Neural progenitor cell (in vitro differentiated cells): ENCODE measurements at regions not wholly inside any gene's neighbourhood (a gene's known extent, or its start where the extent isn't known, plus 50 kb on each side); places are given as distances from the start of the nearest gene placed in this dataset.
"Not testable (repeated sequence)": the region's sequence is repeated elsewhere in the genome, so short reads cannot be mapped to it uniquely, and the experiment has no call there.

ENCODE experiments used
- DNase-seq: peaks from one replicate; pipeline ENCODE4 v3.0.0-alpha.2; 2016; ENCODE audit warnings: low spot score
- H2AFZ ChIP-seq: fragments of 200-600 bp; sonication (generic); replicated peaks from 2 replicates; pipeline ENCODE4 v1.6.1; 2016; ENCODE audit warnings: antibody characterized with exemption
- H3F3A ChIP-seq: fragments of 200-600 bp; sonication (generic); 2 replicates; pipeline ENCODE4 v1.6.1; 2016; ENCODE audit warnings: antibody characterized with exemption, low read depth
- H3K27ac ChIP-seq: fragments of 200-600 bp; sonication (generic); 2 replicates; pipeline ENCODE4 v1.5.1; 2016; ENCODE audit warnings: mild to moderate bottlenecking
- H3K27me3 ChIP-seq: fragments of 200-600 bp; sonication (generic); 2 replicates; pipeline ENCODE4 v1.6.1; 2016; ENCODE audit warnings: mild to moderate bottlenecking, moderate library complexity
- H3K36me3 ChIP-seq: fragments of 200-600 bp; sonication (generic); 2 replicates; pipeline ENCODE4 v1.5.1; 2016
- H3K4me1 ChIP-seq: fragments of 200-600 bp; sonication (generic); 2 replicates; pipeline ENCODE4 v1.6.1; 2016; ENCODE audit warnings: mixed run types
- H3K4me2 ChIP-seq: fragments of 200-600 bp; sonication (generic); 2 replicates; pipeline ENCODE4 v1.6.1; 2016
- H3K4me3 ChIP-seq: fragments of 200-600 bp; sonication (generic); 2 replicates; pipeline ENCODE4 v1.5.1; 2016
- H3K79me2 ChIP-seq: fragments of 200-600 bp; sonication (generic); 2 replicates; pipeline ENCODE4 v1.6.1; 2016; ENCODE audit warnings: low read depth
- H3K9ac ChIP-seq: fragments of 200-600 bp; sonication (generic); 2 replicates; pipeline ENCODE4 v1.6.1; 2016
- H3K9me3 ChIP-seq: fragments of 200-600 bp; sonication (generic); 2 replicates; pipeline ENCODE4 v1.5.1; 2016; ENCODE audit warnings: low read depth
- H4K20me1 ChIP-seq: fragments of 200-600 bp; sonication (generic); 2 replicates; pipeline ENCODE4 v1.6.1; 2016; ENCODE audit warnings: low read depth
- H3K27ac Mint-ChIP-seq: 3 replicates; pipeline ENCODE4 v1.8.0; 2021; ENCODE audit warnings: mixed read lengths
- H3K27me3 Mint-ChIP-seq: 2 replicates; pipeline ENCODE4 v1.8.0; 2022; ENCODE audit warnings: low read depth, mild to moderate bottlenecking, inconsistent platforms, moderate library complexity, mixed read lengths; ENCODE audit not compliant: insufficient read depth
- H3K36me3 Mint-ChIP-seq: 3 replicates; pipeline ENCODE4 v1.8.0; 2021; ENCODE audit warnings: mixed read lengths
- H3K4me1 Mint-ChIP-seq: 3 replicates; pipeline ENCODE4 v1.8.0; 2021; ENCODE audit warnings: mixed read lengths
- H3K4me3 Mint-ChIP-seq: 3 replicates; pipeline ENCODE4 v1.8.0; 2021; ENCODE audit warnings: mild to moderate bottlenecking, moderate library complexity, mixed read lengths
- H3K9me3 Mint-ChIP-seq: 3 replicates; pipeline ENCODE4 v1.8.0; 2020; ENCODE audit warnings: mixed read lengths
- CTCF ChIP-seq: fragments of 200-600 bp; sonication (generic); IDR thresholded peaks from 2 replicates; pipeline ENCODE4 v1.5.1; 2017; ENCODE audit warnings: antibody characterized with exemption, mild to moderate bottlenecking
- EZH2 ChIP-seq: fragments of 200-600 bp; sonication (generic); IDR thresholded peaks from 2 replicates; pipeline ENCODE4 v1.6.1; 2017; ENCODE audit warnings: antibody characterized with exemption, mild to moderate bottlenecking, moderate library complexity
- EZH2phosphoT487 ChIP-seq: fragments of 200-600 bp; sonication (generic); IDR thresholded peaks from 2 replicates; pipeline ENCODE4 v1.6.1; 2017; ENCODE audit warnings: antibody characterized with exemption

GRCh38 chrX:3820167-3820566 lies 106.7 kb upstream of the PRKX start:
- no peak for DNase-seq
- TF ChIP-seq CTCF (no peak), EZH2phosphoT487 (no peak), EZH2 (no peak)
- Histone ChIP-seq H3K27ac (no peak overlapping the region), H3K9me3 (no peaks in the 10 kb centered on the region), H4K20me1 (no peaks in the 10 kb centered on the region), H3K4me2 (no peak overlapping the region), H3K79me2 (no peaks in the 10 kb centered on the region), H3K4me1 (no peaks in the 10 kb centered on the region), H2AFZ (no peak overlapping the region), H3F3A (peaks cover 24% of the 10 kb centered on the region), H3K4me3 (no peak overlapping the region), H3K27me3 (no peaks in the 10 kb centered on the region), H3K36me3 (no peaks in the 10 kb centered on the region), H3K9ac (no peak overlapping the region)
- Mint-ChIP-seq H3K9me3 (no peaks in the 10 kb centered on the region), H3K36me3 (peaks cover 41% of the 10 kb centered on the region), H3K27ac (no peak overlapping the region), H3K4me1 (peaks cover 2% of the 10 kb centered on the region), H3K4me3 (no peak overlapping the region), H3K27me3 (peaks cover 3% of the 10 kb centered on the region)

GRCh38 chrX:3817480-3817879 lies 104.0 kb upstream of the PRKX start:
- H3K9me3 ChIP-seq, DNase-seq, H3K4me1 ChIP-seq, H3K27me3 Mint-ChIP-seq, H3K27me3 ChIP-seq, H3K4me1 Mint-ChIP-seq, H3K27ac ChIP-seq, H3K4me3 ChIP-seq, H3K79me2 ChIP-seq, H4K20me1 ChIP-seq, H3K36me3 ChIP-seq, H3K4me2 ChIP-seq, H3K27ac Mint-ChIP-seq, H3K9me3 Mint-ChIP-seq, H3K9ac ChIP-seq, H2AFZ ChIP-seq, H3K4me3 Mint-ChIP-seq: not testable (repeated sequence)
- H3K36me3 Mint-ChIP-seq = peaks cover 33% of the 10 kb centered on the region
- H3F3A ChIP-seq = peaks cover 29% of the 10 kb centered on the region

- no peaks in the 10 kb centered on the region for H3K9me3 Mint-ChIP-seq
- Histone ChIP-seq H3K36me3 (no peaks in the 10 kb centered on the region), H3K4me3 (peak overlapping the region; percentile 52), H3K27ac (peak overlapping the region; percentile 83), H4K20me1 (no peaks in the 10 kb centered on the region), H3K79me2 (no peaks in the 10 kb centered on the region), H3K9me3 (no peaks in the 10 kb centered on the region), H3F3A (peaks cover 29% of the 10 kb centered on the region), H3K4me1 (no peaks in the 10 kb centered on the region), H3K4me2 (peak overlapping the region; percentile 75), H3K9ac (no peak overlapping the region), H2AFZ (no peak overlapping the region), H3K27me3 (no peaks in the 10 kb centered on the region)
- H3K27me3 Mint-ChIP-seq = peaks cover 6% of the 10 kb centered on the region
- TF ChIP-seq EZH2phosphoT487 (no peak), CTCF (no peak), EZH2 (no peak)
- peak; percentile 48 for DNase-seq
- no peak overlapping the region for H3K27ac Mint-ChIP-seq
- H3K4me3 Mint-ChIP-seq = peak overlapping the region; percentile 81
- peaks cover 24% of the 10 kb centered on the region for H3K36me3 Mint-ChIP-seq
- peaks cover 14% of the 10 kb centered on the region for H3K4me1 Mint-ChIP-seq
Measured at GRCh38 chrX:3815896-3816664, 102.6 kb upstream of the PRKX start.
